ENCODE measurements at regions not wholly inside any gene's neighbourhood (a gene's known extent, or its start where the extent isn't known, plus 50 kb on each side); places are given as distances from the start of the nearest gene placed in this dataset.

GRCh38 chr12:114201794-114202193 lies 204.2 kb downstream of the TBX5 start:
- no peak overlapping the region for H2AFZ ChIP-seq (ENCODE audit: low read depth, low read length, poor library complexity, severe bottlenecking)
- H3K4me3 ChIP-seq (replicated peaks in 1 of 2; ENCODE audit: low read depth in 1 of 2, low read length in 2 of 2) = no peak overlapping the region
- intact Hi-C loops (cut with micrococcal nuclease) = no loop called here
- CTCF ChIA-PET = no interaction called here
- H3K27me3 ChIP-seq (ENCODE audit: insufficient read depth, low read length) = peaks cover 21% of the 10 kb centered on the region
- no peaks in the 10 kb centered on the region for H3K4me1 ChIP-seq (ENCODE audit: control insufficient read depth in 1 of 2, insufficient read depth in 2 of 2, low read length in 2 of 2)
- no peaks in the 10 kb centered on the region for H3K9me2 ChIP-seq (ENCODE audit: insufficient read depth)
- H3K9me3 ChIP-seq (ENCODE audit: control insufficient read depth in 1 of 2, insufficient read depth in 1 of 2, low read depth in 1 of 2, low read length in 2 of 2) = no peaks in the 10 kb centered on the region
- no peaks in the 10 kb centered on the region for H3K36me3 ChIP-seq (ENCODE audit: control insufficient read depth in 1 of 2, insufficient read depth in 2 of 2, low read length in 2 of 2)
- BruUV-seq (replicated peaks) = no TSS peak
- no peaks in the 10 kb centered on the region for H3K79me2 ChIP-seq (ENCODE audit: insufficient read depth, low read length)
- no peak overlapping the region for H3K9ac ChIP-seq (ENCODE audit: low read length)
- no peaks in the 10 kb centered on the region for H4K20me1 ChIP-seq (ENCODE audit: insufficient read depth)
- RAD21 ChIA-PET (ENCODE audit: low non-redundant PET in 1 of 2, low total read pairs in 2 of 2, uncharacterized antibody in 2 of 2, unreplicated experiment in 2 of 2) = no interaction called here
- POLR2A ChIA-PET = no interaction called here
- ATAC-seq = no peak
- H3K4me2 ChIP-seq (ENCODE audit: low read length) = no peak overlapping the region
- TF ChIP-seq CTCF (IDR thresholded peaks at IDR 0.05 in 2 of 3, conservative IDR thresholded peaks at IDR 0.05 in 1 of 3; ENCODE audit: borderline replicate concordance in 1 of 3, insufficient read depth in 1 of 3, low read depth in 2 of 3, low read length in 2 of 3) (no peak), ZNF274 (IDR thresholded peaks at IDR 0.05; ENCODE audit: low read depth, low read length) (no peak), RAD21 (IDR thresholded peaks at IDR 0.05; ENCODE audit: low read depth) (no peak), EZH2 (IDR thresholded peaks at IDR 0.05) (no peak), MAX (IDR thresholded peaks at IDR 0.05) (no peak), SP1 (IDR thresholded peaks at IDR 0.05; ENCODE audit: low read depth) (no peak), ZBTB33 (IDR thresholded peaks at IDR 0.05; ENCODE audit: extremely low read depth, insufficient replicate concordance, low read length) (no peak), SRF (IDR thresholded peaks at IDR 0.05; ENCODE audit: low read depth) (no peak)
- no peak for DNase-seq (ENCODE audit: low read depth, low spot score)
- no peak overlapping the region for H3K27ac ChIP-seq (ENCODE audit: low read depth, low read length)
